Transverse colon (tissue), 4 donors: ENCODE measurements at regions not wholly inside any gene's neighbourhood (a gene's known extent, or its start where the extent isn't known, plus 50 kb on each side); places are given as distances from the start of the nearest gene placed in this dataset.
A peak's percentile ranks its signal among the peaks of the same experiment; 100 is the strongest.

Source experiments
- DNase-seq: peaks from one replicate; pipeline ENCODE4 v3.0.0-alpha.2; 2019
- H3K27ac ChIP-seq, 4 donors: fragments of 200-600 bp; sonication (generic); 2 replicates each; pipeline ENCODE4 v1.5.1; 2016 to 2018; ENCODE audit warnings: inconsistent platforms in 4 of 4
- H3K27me3 ChIP-seq: fragments of 200-600 bp; sonication (generic); 2 replicates; pipeline ENCODE4 v1.5.1; 2017; ENCODE audit warnings: inconsistent platforms
- H3K36me3 ChIP-seq, 4 donors: fragments of 200-600 bp; sonication (generic); 2 replicates each; pipeline ENCODE4 v1.5.1; 2017 to 2019; ENCODE audit warnings: inconsistent platforms in 4 of 4
- H3K4me1 ChIP-seq, 4 donors: fragments of 200-600 bp; sonication (generic); 2 replicates each; pipeline ENCODE4 v1.5.1; 2017 to 2020; ENCODE audit warnings: inconsistent platforms in 4 of 4
- H3K4me3 ChIP-seq, 4 donors: fragments of 200-600 bp; sonication (generic); 1 replicate in 1 of 4; 2 replicates in 3 of 4; pipeline versions ENCODE4 v1.5.1 to v1.6.1; 2017 to 2019; ENCODE audit warnings: inconsistent platforms in 4 of 4
- H3K9me3 ChIP-seq, 2 donors: fragments of 200-600 bp; sonication (generic); 2 replicates each; pipeline ENCODE4 v1.5.1; 2017 to 2019; ENCODE audit warnings: inconsistent platforms in 2 of 2
- EP300 ChIP-seq: sonication (generic); formaldehyde crosslinking; IDR thresholded peaks from one replicate; pipeline ENCODE4 v1.6.1; 2017; ENCODE audit warnings: antibody characterized with exemption, low read depth
- POLR2A ChIP-seq: fragments of 450-650 bp; IDR thresholded peaks from one replicate; pipeline ENCODE4 v1.6.1; 2016; ENCODE audit warnings: antibody characterized with exemption, mild to moderate bottlenecking, moderate library complexity
- POLR2AphosphoS5 ChIP-seq, 3 donors: sonication (generic); formaldehyde crosslinking; IDR thresholded peaks; one replicate each; pipeline ENCODE4 v1.6.1; 2016; ENCODE audit warnings: antibody characterized with exemption in 3 of 3
- WGBS, 2 donors: methylation state at CpG; one replicate each; pipeline ENCODE4 v1.1.5; 2018; ENCODE audit warnings: low coverage in 1 of 2; 5-methylcytosine and 5-hydroxymethylcytosine counted together
- in situ Hi-C, 4 donors: fragments of 200-750 bp; cut with MboI; loops; one replicate each; pipeline versions ENCODE4 v1.15.0 to v1.15.1; 2017; ENCODE audit warnings: low sequenced_read_pairs in 3 of 4, low pct_ligation_motif_present in 1 of 4, low pct_unique_long_range_greater_than_20kb in 1 of 4
- intact Hi-C: fragments of 100-400 bp; cut with DNase I; formaldehyde crosslinking; loops from one replicate; pipeline ENCODE4 v1.15.1; 2023; ENCODE audit warnings: low total_unique reads
- TF ChIP-seq, protein P1 (sequence below), 5 experiments: fragments of 200-600 bp in 3 of 5; fragments of 450-650 bp in 2 of 5; sonication (generic) in 3 of 5; IDR thresholded peaks; 1 replicate in 2 of 5; 2 replicates in 3 of 5; pipeline ENCODE4 v1.5.1; 2016 to 2017; ENCODE audit warnings: antibody characterized with exemption in 5 of 5, inconsistent platforms in 3 of 5, mild to moderate bottlenecking in 2 of 5, moderate library complexity in 1 of 5

DNA sequence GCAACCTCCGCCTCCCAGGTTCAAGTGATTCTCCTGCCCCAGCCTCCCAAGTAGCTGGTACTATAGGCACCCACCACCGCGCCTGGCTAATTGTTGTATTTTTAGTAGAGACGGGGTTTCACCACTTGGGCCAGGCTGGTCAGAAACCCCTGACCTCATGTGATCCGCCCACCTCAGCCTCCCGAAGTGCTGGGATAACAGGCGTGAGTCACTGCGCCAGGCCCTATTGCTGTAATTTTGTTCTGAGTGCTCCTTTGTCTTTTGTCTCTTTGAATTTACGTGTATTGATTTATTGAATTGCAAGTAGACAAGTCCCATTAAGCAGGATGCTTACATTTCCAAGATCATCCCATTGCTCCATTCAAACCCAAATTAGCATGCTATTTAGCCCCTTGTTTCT, 186.7 kb downstream of the MSX2 start:
- intact Hi-C loops, result no loop called here
- TF ChIP-seq EP300 (no peak), POLR2A (no peak), POLR2AphosphoS5 (IDR thresholded peaks at IDR 0.05) (no peak)
- TF ChIP-seq, protein P1, sequence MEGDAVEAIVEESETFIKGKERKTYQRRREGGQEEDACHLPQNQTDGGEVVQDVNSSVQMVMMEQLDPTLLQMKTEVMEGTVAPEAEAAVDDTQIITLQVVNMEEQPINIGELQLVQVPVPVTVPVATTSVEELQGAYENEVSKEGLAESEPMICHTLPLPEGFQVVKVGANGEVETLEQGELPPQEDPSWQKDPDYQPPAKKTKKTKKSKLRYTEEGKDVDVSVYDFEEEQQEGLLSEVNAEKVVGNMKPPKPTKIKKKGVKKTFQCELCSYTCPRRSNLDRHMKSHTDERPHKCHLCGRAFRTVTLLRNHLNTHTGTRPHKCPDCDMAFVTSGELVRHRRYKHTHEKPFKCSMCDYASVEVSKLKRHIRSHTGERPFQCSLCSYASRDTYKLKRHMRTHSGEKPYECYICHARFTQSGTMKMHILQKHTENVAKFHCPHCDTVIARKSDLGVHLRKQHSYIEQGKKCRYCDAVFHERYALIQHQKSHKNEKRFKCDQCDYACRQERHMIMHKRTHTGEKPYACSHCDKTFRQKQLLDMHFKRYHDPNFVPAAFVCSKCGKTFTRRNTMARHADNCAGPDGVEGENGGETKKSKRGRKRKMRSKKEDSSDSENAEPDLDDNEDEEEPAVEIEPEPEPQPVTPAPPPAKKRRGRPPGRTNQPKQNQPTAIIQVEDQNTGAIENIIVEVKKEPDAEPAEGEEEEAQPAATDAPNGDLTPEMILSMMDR (IDR thresholded peaks at IDR 0.05), result no peak
- 77 to 81% methylated on average over 8 to 9 of the region's 9 CpGs for WGBS, 2 donors

GRCh38 chr5:174910245-174910737, 185.9 kb downstream of the MSX2 start:
- H3K36me3 ChIP-seq, result no peaks in the 10 kb centered on the region
- in situ Hi-C loops (no loop called here), intact Hi-C loops (no loop called here)
- H3K4me3 ChIP-seq, result no peak overlapping the region
- H3K27ac ChIP-seq, result no peak overlapping the region
- no peaks in the 10 kb centered on the region for H3K4me1 ChIP-seq
- no peaks in the 10 kb centered on the region for H3K9me3 ChIP-seq
- TF ChIP-seq, protein P1 (IDR thresholded peaks at IDR 0.05), result peak; percentile 55 to 89 (median 80)
- no peak for TF ChIP-seq EP300
- 2 to 13% methylated on average over 1 to 17 of the region's 17 CpGs for WGBS, 2 donors
- H3K27me3 ChIP-seq, result no peaks in the 10 kb centered on the region
- peak; percentile 56 for DNase-seq

More for the DNA sequence above, 186.7 kb downstream of the MSX2 start:
- no peak overlapping the region for H3K4me3 ChIP-seq
- H3K36me3 ChIP-seq, result no peaks in the 10 kb centered on the region
- H3K9me3 ChIP-seq, result no peaks in the 10 kb centered on the region
- DNase-seq, result no peak
- H3K27me3 ChIP-seq, result no peaks in the 10 kb centered on the region
- no peaks in the 10 kb centered on the region for H3K4me1 ChIP-seq
- in situ Hi-C loops, result no loop called here
- H3K27ac ChIP-seq, result no peak overlapping the region

DNA sequence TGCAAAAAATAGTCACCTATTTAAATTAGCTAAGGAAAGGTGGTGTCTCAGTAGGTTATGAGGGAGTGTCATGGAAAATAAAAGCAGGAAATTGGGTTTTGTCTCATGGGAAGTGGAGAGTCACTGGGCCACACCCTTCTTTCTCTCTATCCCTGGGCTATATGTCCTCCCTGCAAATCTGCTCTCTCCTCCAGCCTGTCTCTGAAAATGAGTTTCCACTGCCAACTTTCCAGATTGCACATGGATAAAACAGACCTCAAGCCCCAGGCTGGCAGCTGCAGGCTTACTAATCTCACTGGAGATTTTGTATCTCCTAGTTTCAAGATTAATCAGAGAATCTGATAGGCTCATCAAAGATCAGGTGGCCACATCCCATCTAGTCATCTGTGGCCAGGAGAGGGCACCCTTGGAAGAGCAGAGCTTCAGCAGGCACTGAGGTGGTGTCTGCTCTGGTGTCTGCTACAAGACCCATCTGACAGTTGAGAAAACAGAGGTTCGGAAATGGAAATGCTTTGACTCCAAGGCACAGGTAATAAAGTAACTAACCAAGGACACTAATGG, 178.9 kb downstream of the MSX2 start:
- no peak for DNase-seq
- TF ChIP-seq EP300 (no peak), POLR2AphosphoS5 (IDR thresholded peaks at IDR 0.05) (no peak), POLR2A (no peak)
- TF ChIP-seq, protein P1 (IDR thresholded peaks at IDR 0.05), result no peak
- in situ Hi-C loops, result no loop called here
- H3K4me3 ChIP-seq, result no peak overlapping the region
- H3K36me3 ChIP-seq, result no peaks in the 10 kb centered on the region
- intact Hi-C loops, result no loop called here
- H3K27me3 ChIP-seq, result peaks cover 8% of the 10 kb centered on the region
- H3K9me3 ChIP-seq, result no peaks in the 10 kb centered on the region
- H3K27ac ChIP-seq, result no peak overlapping the region
- H3K4me1 ChIP-seq, result no peaks in the 10 kb centered on the region
- WGBS, 2 donors, result 100% methylated on average over 1 of the region's 1 CpG; no CpG with 5 or more reads in 1 of the 2 donors

DNA sequence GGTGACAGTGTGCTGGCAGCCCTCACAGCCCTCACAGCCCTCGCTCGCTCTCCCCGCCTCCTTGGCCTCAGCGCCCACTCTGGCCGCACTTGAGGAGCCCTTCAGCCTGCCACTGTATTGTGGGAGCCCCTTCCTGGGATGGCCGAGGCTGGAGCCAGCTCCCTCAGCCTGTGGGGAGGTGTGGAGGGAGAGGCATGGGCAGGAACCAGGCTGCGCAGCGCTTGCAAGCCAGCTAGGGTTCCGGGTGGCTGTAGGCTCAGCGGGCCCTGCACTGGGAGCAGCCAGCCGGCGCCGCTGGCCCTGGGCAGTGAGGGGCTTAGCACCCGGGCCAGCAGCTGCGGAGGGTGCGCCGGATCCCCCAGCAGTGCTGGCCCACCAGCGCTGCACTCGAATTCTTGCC, 177.0 kb downstream of the MSX2 start:
- 89% methylated on average over 19 of the region's 19 CpGs; no CpG with 5 or more reads in 1 of the 2 donors for WGBS, 2 donors
- H3K4me1 ChIP-seq, result no peaks in the 10 kb centered on the region
- H3K9me3 ChIP-seq, result no peaks in the 10 kb centered on the region
- intact Hi-C loops, result no loop called here
- H3K27me3 ChIP-seq, result peaks cover 8% of the 10 kb centered on the region
- H3K4me3 ChIP-seq, result no peak overlapping the region
- DNase-seq, result no peak
- H3K27ac ChIP-seq, result no peak overlapping the region
- no peak for TF ChIP-seq EP300
- TF ChIP-seq POLR2A, result no peak
- no peak for TF ChIP-seq POLR2AphosphoS5 (IDR thresholded peaks at IDR 0.05)
- TF ChIP-seq, protein P1 (IDR thresholded peaks at IDR 0.05), result no peak
- in situ Hi-C loops, result no loop called here
- H3K36me3 ChIP-seq, result no peaks in the 10 kb centered on the region
